ENCODE measurements at regions not wholly inside any gene's neighbourhood (a gene's known extent, or its start where the extent isn't known, plus 50 kb on each side); places are given as distances from the start of the nearest gene placed in this dataset.

DNA sequence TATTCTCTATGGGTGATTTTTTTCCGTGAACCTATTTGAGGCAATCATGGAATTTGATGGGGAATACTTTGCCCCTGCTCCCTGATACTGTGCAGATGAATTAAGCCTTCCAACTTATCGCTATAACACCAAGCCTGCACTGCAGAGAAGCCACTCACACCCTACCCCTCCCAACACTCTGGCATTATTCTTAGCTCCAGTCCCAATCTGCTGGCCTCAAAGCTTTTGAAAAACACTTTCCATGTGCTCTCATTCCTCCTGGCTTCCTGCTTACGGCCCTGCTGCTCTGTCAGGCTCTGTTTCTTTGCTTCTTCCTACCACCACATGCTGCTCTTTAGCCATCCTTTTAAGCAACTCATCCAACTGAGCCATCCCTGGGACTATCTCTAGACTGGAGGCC is 327.8 kb upstream of the SLCO3A1 start:
- Histone ChIP-seq H3K9ac (ENCODE audit: low read length) (no peak overlapping the region), H3K27ac (ENCODE audit: low read length) (no peak overlapping the region), H3K4me1 (ENCODE audit: insufficient read depth, low read length) (peaks cover 5% of the 10 kb centered on the region; the same call in 1 of the 2 replicates), H2AFZ (ENCODE audit: low read length) (no peak overlapping the region), H3K36me3 (ENCODE audit: low read depth, low read length) (no peaks in the 10 kb centered on the region), H3K4me2 (ENCODE audit: low read length) (no peak overlapping the region), H3K27me3 (ENCODE audit: low read length) (peaks cover 12% of the 10 kb centered on the region; the same call in 1 of the 2 replicates), H3F3A (ENCODE audit: low read length, unreplicated experiment) (no peaks in the 10 kb centered on the region), H3K79me2 (ENCODE audit: low read length) (no peaks in the 10 kb centered on the region), H3K9me3 (ENCODE audit: low read length) (no peaks in the 10 kb centered on the region), H4K20me1 (ENCODE audit: low read length) (no peaks in the 10 kb centered on the region), H3K4me3 (ENCODE audit: low read length) (no peak overlapping the region), H3K9me2 (replicated peaks; ENCODE audit: low read length) (no peaks in the 10 kb centered on the region)
- ChIA-PET POLR2A (ENCODE audit: unreplicated experiment) (no interaction called here), CTCF (no interaction called here)
- no TSS peak for BruUV-seq (replicated peaks)
- DNase-seq = no peak
- intact Hi-C loops (cut with micrococcal nuclease) = no loop called here
- no peak for TF ChIP-seq EZH2phosphoT487 (IDR thresholded peaks at IDR 0.05; ENCODE audit: borderline replicate concordance, low read length)
- ATAC-seq = no peak

DNA sequence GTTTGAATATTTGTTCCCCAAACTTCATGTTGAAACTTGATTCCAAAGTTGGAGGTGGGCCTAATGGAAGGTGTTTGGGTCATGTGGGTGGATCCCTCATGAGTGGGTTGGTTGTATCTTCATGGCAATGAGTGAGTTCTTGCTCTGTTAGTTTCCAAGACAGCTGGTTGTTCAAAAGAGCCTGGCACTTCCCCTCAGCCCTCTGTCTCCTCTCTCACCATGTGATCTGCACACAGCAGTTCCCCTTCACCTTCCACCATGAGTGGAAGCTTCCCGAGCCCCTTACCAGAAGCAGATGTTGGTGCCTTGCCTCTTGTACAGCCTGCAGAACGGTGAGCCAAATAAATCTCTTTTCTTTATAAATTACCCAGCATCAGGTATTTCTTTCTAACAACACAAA is 327.1 kb upstream of the SLCO3A1 start:
- Histone ChIP-seq H3K27me3 (ENCODE audit: low read length) (peaks cover 19% of the 10 kb centered on the region), H3K9me2 (replicated peaks; ENCODE audit: low read length) (no peaks in the 10 kb centered on the region), H3K79me2 (ENCODE audit: low read length) (no peaks in the 10 kb centered on the region), H3K36me3 (ENCODE audit: low read depth, low read length) (no peaks in the 10 kb centered on the region), H2AFZ (ENCODE audit: low read length) (no peak overlapping the region), H4K20me1 (ENCODE audit: low read length) (no peaks in the 10 kb centered on the region), H3K4me3 (ENCODE audit: low read length) (no peak overlapping the region), H3K27ac (ENCODE audit: low read length) (no peak overlapping the region), H3K4me2 (ENCODE audit: low read length) (no peak overlapping the region), H3K9ac (ENCODE audit: low read length) (no peak overlapping the region), H3K4me1 (ENCODE audit: insufficient read depth, low read length) (peaks cover 5% of the 10 kb centered on the region; the same call in 1 of the 2 replicates), H3F3A (ENCODE audit: low read length, unreplicated experiment) (no peaks in the 10 kb centered on the region), H3K9me3 (ENCODE audit: low read length) (no peaks in the 10 kb centered on the region)
- no peak for ATAC-seq
- TF ChIP-seq EZH2phosphoT487 (IDR thresholded peaks at IDR 0.05; ENCODE audit: borderline replicate concordance, low read length) (no peak), EZH2 (IDR thresholded peaks at IDR 0.05; ENCODE audit: low read length, unreplicated experiment) (no peak)
- TF ChIP-seq, protein P1, sequence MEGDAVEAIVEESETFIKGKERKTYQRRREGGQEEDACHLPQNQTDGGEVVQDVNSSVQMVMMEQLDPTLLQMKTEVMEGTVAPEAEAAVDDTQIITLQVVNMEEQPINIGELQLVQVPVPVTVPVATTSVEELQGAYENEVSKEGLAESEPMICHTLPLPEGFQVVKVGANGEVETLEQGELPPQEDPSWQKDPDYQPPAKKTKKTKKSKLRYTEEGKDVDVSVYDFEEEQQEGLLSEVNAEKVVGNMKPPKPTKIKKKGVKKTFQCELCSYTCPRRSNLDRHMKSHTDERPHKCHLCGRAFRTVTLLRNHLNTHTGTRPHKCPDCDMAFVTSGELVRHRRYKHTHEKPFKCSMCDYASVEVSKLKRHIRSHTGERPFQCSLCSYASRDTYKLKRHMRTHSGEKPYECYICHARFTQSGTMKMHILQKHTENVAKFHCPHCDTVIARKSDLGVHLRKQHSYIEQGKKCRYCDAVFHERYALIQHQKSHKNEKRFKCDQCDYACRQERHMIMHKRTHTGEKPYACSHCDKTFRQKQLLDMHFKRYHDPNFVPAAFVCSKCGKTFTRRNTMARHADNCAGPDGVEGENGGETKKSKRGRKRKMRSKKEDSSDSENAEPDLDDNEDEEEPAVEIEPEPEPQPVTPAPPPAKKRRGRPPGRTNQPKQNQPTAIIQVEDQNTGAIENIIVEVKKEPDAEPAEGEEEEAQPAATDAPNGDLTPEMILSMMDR (conservative IDR thresholded peaks at IDR 0.05; ENCODE audit: low read depth, low read length) = no peak
- no TSS peak for BruUV-seq (replicated peaks)
- POLR2A ChIA-PET (ENCODE audit: unreplicated experiment) = no interaction called here
- CTCF ChIA-PET = no interaction called here
- no peak for DNase-seq
- intact Hi-C loops (cut with micrococcal nuclease) = no loop called here

DNA sequence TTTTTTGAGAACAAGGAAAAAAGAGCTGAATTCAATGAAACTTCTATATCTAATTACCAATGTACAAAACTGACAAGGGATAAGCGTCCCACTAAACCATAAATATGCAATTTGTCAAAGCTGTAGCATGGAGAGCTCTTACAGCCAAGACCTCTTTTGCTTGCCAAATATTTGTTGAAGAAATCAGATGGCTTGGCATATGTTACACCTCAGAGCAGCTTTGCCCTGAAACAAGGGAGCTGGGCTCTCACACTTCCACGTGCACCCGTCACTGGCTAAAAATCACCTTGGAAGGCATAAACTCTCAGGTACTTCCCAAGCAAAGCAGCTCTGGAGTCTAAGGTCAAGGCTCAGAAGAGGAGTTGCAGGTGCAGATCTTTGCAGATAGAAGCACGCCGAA is 324.7 kb upstream of the SLCO3A1 start:
- Histone ChIP-seq H3K4me3 (ENCODE audit: low read length) (no peak overlapping the region), H3K9ac (ENCODE audit: low read length) (no peak overlapping the region), H3F3A (ENCODE audit: low read length, unreplicated experiment) (no peaks in the 10 kb centered on the region), H2AFZ (ENCODE audit: low read length) (no peak overlapping the region), H3K79me2 (ENCODE audit: low read length) (no peaks in the 10 kb centered on the region), H3K36me3 (ENCODE audit: low read depth, low read length) (no peaks in the 10 kb centered on the region), H3K9me3 (ENCODE audit: low read length) (no peaks in the 10 kb centered on the region), H3K9me2 (replicated peaks; ENCODE audit: low read length) (no peaks in the 10 kb centered on the region), H4K20me1 (ENCODE audit: low read length) (no peaks in the 10 kb centered on the region), H3K4me2 (ENCODE audit: low read length) (no peak overlapping the region), H3K27ac (ENCODE audit: low read length) (no peak overlapping the region), H3K4me1 (ENCODE audit: insufficient read depth, low read length) (no peaks in the 10 kb centered on the region), H3K27me3 (ENCODE audit: low read length) (peaks cover 23% of the 10 kb centered on the region)
- ChIA-PET CTCF (no interaction called here), POLR2A (ENCODE audit: unreplicated experiment) (no interaction called here)
- no TSS peak for BruUV-seq (replicated peaks)
- ATAC-seq (no peak), DNase-seq (no peak)
- TF ChIP-seq EZH2 (IDR thresholded peaks at IDR 0.05; ENCODE audit: low read length, unreplicated experiment) (no peak), EZH2phosphoT487 (IDR thresholded peaks at IDR 0.05; ENCODE audit: borderline replicate concordance, low read length) (no peak)
- TF ChIP-seq, protein P1 (conservative IDR thresholded peaks at IDR 0.05; ENCODE audit: low read depth, low read length) = no peak
- intact Hi-C loops (cut with micrococcal nuclease) = no loop called here
